ENCODE measurements at regions not wholly inside any gene's neighbourhood (a gene's known extent, or its start where the extent isn't known, plus 50 kb on each side); places are given as distances from the start of the nearest gene placed in this dataset.

DNA sequence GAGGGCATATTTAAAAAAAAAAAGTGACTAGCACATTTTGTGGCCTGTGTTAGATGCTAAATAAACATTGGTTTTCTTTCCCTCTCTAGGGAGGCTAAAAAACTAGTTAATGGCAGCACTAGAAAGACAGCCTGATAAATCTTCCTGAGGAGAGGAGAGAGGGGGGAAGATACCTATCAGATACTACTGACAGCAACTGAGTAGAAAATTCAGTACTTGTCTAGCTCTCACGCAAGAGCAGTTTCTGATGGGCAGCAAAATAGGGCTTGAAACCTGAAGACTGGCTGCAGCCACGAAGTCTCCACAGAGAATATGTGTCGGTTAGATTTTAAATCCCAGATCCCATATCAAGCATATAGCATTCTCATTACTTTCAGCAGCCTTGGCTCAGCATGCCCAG lies 388.2 kb downstream of the KCNA4 start:
- TF ChIP-seq, protein P1, sequence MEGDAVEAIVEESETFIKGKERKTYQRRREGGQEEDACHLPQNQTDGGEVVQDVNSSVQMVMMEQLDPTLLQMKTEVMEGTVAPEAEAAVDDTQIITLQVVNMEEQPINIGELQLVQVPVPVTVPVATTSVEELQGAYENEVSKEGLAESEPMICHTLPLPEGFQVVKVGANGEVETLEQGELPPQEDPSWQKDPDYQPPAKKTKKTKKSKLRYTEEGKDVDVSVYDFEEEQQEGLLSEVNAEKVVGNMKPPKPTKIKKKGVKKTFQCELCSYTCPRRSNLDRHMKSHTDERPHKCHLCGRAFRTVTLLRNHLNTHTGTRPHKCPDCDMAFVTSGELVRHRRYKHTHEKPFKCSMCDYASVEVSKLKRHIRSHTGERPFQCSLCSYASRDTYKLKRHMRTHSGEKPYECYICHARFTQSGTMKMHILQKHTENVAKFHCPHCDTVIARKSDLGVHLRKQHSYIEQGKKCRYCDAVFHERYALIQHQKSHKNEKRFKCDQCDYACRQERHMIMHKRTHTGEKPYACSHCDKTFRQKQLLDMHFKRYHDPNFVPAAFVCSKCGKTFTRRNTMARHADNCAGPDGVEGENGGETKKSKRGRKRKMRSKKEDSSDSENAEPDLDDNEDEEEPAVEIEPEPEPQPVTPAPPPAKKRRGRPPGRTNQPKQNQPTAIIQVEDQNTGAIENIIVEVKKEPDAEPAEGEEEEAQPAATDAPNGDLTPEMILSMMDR (IDR thresholded peaks at IDR 0.05): no peak
- TF ChIP-seq POLR2A (IDR thresholded peaks at IDR 0.05): no peak

Data from thyroid gland (tissue), 4 donors.